CMK (cell line): ENCODE measurements at regions not wholly inside any gene's neighbourhood (a gene's known extent, or its start where the extent isn't known, plus 50 kb on each side); places are given as distances from the start of the nearest gene placed in this dataset.

Experiments
- DNase-seq: peaks from one replicate; pipeline ENCODE4 v3.0.0-alpha.2; 2010; ENCODE audit warnings: low read depth

- DNase-seq, result no peak
These were observed 60.3 kb upstream of the CALM2 start for GRCh38 chr2:47236503-47237215.

GRCh38 chr2:47235132-47235531, 58.8 kb upstream of the CALM2 start:
- no peak for DNase-seq

GRCh38 chr2:47234456-47234855, 58.1 kb upstream of the CALM2 start:
- DNase-seq, result no peak

- DNase-seq, result no peak
These were observed 56.6 kb upstream of the CALM2 start for GRCh38 chr2:47232738-47233415.

- DNase-seq, result no peak
These were observed 54.1 kb upstream of the CALM2 start for GRCh38 chr2:47230418-47230817.

- no peak for DNase-seq
These were observed 51.4 kb upstream of the CALM2 start for GRCh38 chr2:47227532-47228279.

- DNase-seq, result no peak
These were observed 50.6 kb upstream of the CALM2 start for GRCh38 chr2:47226923-47227220.

- DNase-seq, result no peak
These were observed 50.0 kb upstream of the CALM2 start for GRCh38 chr2:47226132-47226922.
